Activated CD8-positive, alpha-beta memory T cell treated with anti-CD3 and anti-CD28 coated beads for 36 hours (primary cell): ENCODE measurements at regions not wholly inside any gene's neighbourhood (a gene's known extent, or its start where the extent isn't known, plus 50 kb on each side); places are given as distances from the start of the nearest gene placed in this dataset.
"Not testable (repeated sequence)": the region's sequence is repeated elsewhere in the genome, so short reads cannot be mapped to it uniquely, and the experiment has no call there.

Experiments
- CTCF ChIA-PET: fragments of 350-600 bp; sonication (Branson Sonifier 250); formaldehyde crosslinking; loops from one replicate; lab custom pipeline; 2021; ENCODE audit warnings: antibody characterized with exemption; lab: Charles Lee
- POLR2A ChIA-PET: fragments of 350-600 bp; sonication (Branson Sonifier 250); formaldehyde crosslinking; loops from one replicate; lab custom pipeline; 2021; ENCODE audit warnings: antibody characterized with exemption; lab: Charles Lee

GRCh38 chr4:18698119-18698883 lies 676.7 kb upstream of the LCORL start:
- ChIA-PET CTCF (no interaction called here), POLR2A (no interaction called here)

DNA sequence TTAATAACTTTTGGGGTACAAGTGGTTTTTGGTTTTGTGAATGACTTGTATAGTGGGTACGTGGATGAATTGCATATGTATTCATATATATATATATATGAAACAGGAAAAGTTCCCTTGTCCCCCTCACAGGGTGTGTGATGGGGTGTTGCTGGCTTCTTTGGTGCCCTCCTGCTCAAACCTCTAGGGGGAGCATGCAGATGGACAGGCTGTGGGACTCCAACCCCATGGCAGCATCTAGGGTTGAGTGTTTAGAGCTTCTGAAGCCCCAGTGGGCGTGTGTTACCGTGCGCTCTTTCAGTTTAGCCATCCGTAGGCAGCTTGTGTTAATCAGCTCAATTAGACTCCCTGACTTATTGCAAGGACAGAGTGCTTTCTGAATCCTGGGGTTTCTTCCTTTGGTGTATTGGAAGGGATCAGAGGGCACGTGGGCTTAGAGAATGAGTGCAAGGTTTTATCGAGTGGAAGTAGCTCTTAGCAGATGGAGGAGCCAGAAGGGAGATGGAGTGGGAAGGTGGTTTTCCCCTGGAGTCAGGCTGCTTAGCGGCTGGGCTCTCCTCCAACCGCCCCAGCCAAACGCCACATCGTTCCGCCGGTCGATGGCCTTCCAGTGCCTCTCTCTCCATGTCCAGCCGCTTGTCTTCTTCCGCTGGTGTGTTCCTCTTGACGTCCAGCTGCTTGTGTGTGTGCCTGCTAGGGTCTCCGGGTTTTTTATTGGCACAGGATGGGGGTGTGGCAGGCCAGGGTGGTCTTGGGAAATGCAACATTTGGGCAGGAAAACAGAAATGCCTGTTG lies 674.4 kb upstream of the LCORL start:
- CTCF ChIA-PET, result no interaction called here
- POLR2A ChIA-PET, result no interaction called here

DNA sequence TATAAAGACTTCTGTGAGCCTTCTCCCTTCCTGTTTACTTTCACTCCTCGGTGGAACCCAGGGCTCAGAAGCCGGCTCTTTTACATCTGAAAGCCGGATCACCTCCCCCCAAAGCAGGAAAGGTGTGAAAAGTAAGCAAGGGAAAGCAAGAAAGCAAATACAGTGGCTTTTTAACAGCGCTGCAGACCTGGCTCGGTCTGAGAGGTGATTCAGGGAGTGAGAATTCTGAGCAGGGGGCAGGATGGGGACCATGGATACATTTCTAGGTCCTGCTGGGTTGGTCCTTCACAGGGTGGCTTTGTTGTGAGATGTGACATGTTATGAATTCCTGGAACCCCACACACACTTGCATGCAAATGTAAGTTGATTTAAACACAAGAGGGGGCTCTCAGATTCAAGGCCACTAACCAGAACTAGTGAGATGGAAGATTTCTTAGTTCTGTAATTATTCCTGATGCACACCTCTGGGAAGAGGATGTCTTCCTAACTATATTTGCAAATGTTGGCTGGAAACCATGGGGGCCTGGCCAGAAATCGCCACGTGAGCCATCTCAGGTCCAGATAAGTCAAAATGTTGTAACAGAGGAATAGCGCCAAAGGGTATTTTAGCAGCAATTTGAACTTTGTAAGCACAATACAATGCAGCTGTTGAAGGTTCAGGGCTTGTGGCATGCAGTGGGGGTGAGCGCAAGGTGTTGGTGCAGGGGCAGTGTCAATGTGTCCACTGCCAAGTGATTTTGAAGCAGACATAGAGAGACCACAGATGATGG lies 670.1 kb upstream of the LCORL start:
- POLR2A ChIA-PET, result no interaction called here
- CTCF ChIA-PET, result no interaction called here

DNA sequence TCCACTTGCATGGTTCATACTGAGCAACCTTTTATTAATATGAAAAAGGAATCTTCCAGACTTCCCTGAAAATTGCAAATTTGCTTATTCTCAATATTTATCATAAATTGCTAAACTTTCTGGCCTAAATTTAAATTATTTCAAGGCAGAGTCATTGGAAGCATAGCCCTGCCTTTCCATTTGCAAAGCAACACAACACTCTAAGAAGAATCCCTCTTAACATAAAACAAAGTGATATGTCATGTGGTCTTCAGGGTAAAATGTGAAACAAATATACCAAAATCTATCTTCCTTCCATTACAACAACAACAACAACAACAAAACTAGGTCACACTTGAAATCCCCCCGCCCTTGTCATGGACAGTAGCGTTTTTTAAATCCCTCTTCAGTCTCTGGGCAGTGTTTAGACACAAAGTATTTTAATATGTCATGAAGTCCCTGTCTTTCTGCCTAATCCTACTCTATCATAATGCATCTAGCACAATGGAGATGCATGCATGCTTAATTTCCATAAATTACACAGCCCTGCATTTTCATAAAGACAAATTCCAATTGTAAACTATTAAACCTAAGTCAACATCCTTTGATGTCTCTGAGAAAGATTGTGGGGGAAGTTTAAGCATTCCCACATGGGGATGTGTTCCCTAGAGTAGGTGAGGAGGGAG lies 668.9 kb upstream of the LCORL start:
- CTCF ChIA-PET, result no interaction called here
- POLR2A ChIA-PET, result no interaction called here

GRCh38 chr4:18689308-18690115 lies 668.0 kb upstream of the LCORL start:
- ChIA-PET POLR2A (no interaction called here), CTCF (no interaction called here)

- CTCF ChIA-PET, POLR2A ChIA-PET: not testable (repeated sequence)
These were observed 666.8 kb upstream of the LCORL start for GRCh38 chr4:18688351-18688750.

- ChIA-PET POLR2A (no interaction called here), CTCF (no interaction called here)
These were observed 664.9 kb upstream of the LCORL start for GRCh38 chr4:18686338-18687037.

DNA sequence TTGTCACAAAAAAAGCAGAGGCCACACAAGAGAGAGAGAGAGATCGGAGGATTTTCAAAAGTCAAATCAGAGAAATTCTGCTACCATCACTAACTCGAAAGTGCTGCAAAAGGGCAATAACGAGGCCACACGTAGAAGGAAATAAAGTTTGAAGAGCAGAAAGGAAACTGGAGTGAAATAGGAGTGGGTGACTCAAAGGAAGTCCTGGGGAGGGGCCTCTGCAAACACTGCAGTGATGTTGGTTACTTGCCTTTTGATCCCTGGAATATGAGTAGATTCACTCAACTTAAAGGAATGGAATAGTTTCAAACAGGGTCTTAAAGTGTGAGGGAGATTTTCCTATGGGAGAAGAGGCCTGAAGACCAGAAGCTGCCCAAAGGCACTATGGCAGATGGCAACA lies 663.4 kb upstream of the LCORL start:
- ChIA-PET CTCF (no interaction called here), POLR2A (no interaction called here)

DNA sequence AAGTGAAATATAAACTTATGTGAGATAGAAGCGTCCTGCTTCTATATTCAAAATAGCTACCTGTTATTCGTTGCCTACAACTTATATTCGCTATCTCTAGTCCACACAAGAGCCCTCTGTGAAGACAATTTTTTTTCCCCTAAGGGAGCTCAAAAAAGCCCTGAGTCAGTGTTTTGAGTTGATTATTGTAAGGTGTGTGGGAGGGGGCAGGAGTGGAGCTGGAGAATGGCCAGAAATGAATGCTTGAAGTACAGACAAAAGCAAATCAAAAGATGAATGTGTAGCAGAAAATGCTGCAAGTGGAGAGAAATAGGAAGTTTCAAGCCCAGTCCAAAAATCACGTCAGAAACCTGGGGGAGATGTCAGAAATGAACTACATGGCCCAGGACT lies 655.0 kb upstream of the LCORL start:
- ChIA-PET POLR2A (no interaction called here), CTCF (no interaction called here)

DNA sequence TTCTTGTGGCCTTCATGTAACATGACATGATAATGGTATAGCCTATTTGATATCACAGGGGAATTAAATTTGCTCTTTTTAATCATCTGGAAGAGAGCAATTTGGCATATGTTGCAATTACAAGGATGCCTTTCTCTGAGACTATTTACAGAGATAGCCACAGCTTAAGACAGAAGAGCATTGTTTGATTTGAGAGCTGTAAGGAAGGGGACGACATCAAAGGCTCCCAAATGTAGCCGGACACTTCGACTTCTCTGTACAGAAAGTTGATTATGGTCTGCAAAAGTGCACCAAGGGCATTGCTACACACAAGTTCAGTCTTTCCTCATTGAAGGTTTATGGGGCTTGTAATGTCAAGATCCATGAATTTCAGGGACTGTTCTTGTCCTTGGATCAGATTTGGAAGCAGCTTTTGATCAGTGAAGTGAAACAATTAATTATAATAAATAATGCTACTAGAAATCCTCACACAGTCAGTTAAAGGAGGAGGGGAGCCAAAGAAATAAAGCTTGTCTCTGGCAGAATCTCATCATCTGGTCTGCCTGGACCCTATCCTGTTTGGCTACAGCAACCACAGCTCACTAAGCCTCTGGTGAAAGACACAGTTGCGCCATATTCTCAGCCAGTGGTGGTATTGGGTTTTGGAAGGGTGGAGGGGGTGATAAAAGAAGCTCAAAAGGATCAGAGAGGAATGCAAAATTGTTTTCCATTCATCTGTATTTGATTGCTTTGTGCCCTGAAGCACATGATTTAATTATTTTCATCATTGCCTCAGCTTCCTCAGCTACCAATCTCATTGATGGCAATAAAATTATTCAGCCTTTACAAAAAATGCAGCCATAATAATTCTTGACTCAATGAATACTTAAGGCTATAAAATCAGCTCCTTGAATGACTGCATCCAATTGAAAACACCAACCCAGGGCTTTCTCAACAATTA lies 654.3 kb upstream of the LCORL start:
- ChIA-PET CTCF (no interaction called here), POLR2A (no interaction called here)

- ChIA-PET POLR2A (no interaction called here), CTCF (no interaction called here)
These were observed 648.5 kb upstream of the LCORL start for GRCh38 chr4:18670034-18670433.

- ChIA-PET POLR2A (no interaction called here), CTCF (no interaction called here)
These were observed 647.8 kb upstream of the LCORL start for GRCh38 chr4:18669390-18669789.

- ChIA-PET CTCF (no interaction called here), POLR2A (no interaction called here)
These were observed 644.8 kb upstream of the LCORL start for GRCh38 chr4:18666322-18666721.

DNA sequence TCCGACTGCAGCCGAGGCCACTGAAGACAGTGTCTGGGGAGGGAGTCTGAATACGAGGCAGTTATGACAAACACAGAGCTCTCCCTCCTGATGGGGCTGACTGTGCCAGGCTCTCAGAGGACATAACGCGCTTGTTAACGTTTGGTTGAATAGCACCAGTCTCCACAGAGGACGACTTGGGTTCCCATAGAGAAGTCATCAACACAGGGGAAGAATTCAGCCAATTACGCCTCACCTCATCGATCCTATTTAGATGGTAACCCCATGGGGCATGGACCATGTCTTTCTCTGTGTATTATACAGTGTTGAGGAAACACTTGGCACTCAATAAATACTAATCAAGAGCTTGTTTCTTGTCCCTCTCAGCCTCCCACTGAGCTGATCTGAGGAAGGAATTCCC lies 642.6 kb upstream of the LCORL start:
- ChIA-PET POLR2A (no interaction called here), CTCF (no interaction called here)

DNA sequence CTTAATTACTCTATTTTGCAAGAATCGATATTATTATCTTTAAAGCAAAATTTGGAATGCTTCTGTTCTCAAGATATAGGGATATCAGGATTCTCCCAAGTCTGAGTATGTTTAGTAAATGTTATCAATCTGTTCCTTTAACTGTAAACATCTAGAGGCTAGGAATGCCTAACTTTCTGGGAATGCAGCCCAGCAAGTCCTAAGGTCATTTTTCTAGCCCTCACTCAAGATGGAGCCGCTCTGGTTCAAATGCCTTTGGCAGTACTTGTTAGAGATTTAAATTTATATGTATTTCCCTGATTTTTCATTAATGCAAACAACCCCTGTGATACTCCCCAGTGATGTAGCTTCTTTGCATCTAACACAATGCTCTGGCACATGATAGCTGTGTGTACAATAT lies 623.8 kb upstream of the LCORL start:
- ChIA-PET CTCF (no interaction called here), POLR2A (no interaction called here)

- POLR2A ChIA-PET, result no interaction called here
- CTCF ChIA-PET, result no interaction called here
These were observed 619.8 kb upstream of the LCORL start for GRCh38 chr4:18641334-18641733.

- ChIA-PET CTCF (no interaction called here), POLR2A (no interaction called here)
These were observed 616.5 kb upstream of the LCORL start for GRCh38 chr4:18638031-18638430.
